Kidney capillary endothelial cell (primary cell): ENCODE measurements at regions not wholly inside any gene's neighbourhood (a gene's known extent, or its start where the extent isn't known, plus 50 kb on each side); places are given as distances from the start of the nearest gene placed in this dataset.
"Not testable (repeated sequence)": the region's sequence is repeated elsewhere in the genome, so short reads cannot be mapped to it uniquely, and the experiment has no call there.

Source experiments
- DNase-seq: peaks from one replicate; pipeline ENCODE4 v3.0.0-alpha.2; 2018; ENCODE audit warnings: low spot score

DNA sequence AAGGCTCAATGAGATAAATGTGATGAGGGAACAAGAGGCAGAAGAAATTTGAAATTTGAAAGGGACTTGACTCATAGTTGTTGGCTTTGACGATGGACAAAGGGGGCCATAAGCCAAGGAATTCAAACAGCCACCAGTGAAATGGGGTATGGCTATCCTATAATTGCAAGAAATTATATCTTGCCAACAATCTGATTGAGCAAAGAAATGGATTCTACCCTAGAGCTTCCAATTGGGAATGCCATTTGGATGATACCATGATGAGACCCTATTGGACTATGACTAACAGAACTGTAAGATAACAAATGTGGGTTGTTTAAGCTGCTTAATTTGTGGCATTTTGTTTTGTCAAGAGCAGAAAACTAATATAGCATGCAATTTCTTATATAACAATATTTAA is 270.1 kb upstream of the ARSJ start:
- DNase-seq, result no peak

DNA sequence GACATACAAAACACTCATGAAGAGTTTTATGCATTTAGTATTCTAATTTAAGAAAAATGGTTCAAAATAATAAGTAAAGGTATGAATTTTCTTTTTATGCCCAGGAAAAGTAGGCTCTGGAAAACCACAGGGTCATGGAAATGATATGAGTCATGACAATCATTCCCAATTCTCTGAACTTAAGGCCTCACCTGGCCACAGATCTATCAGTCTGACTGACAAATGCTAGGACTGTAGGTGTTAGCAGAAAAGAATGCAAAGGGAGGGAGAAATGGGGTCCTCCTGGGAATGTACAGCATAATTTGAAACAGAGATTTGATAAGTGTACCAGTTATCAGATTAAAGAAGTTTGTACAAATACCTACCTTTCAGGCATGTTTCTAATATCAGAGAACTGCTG is 270.5 kb upstream of the ARSJ start:
- no peak for DNase-seq

DNA sequence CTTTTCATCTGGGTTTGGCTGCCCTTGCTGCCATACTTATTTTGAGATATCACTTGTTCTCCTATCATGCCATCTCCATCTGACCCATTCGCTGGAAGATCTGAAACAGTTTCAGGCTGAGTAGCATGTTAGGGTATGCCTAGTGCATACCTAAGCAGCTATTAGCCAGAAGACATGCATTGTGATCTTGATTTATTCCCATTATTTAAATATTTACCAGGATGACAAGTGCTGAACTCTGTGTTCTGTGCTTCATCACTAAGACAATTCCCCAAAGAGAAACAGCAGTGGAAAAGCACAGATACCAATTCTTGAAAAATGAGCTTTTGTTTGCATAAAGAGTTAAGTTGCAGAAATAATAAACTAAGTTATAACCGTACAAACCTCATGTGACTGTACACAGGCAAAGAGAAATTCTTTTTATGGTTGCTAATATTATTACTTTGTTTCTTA is 271.0 kb upstream of the ARSJ start:
- no peak for DNase-seq

DNA sequence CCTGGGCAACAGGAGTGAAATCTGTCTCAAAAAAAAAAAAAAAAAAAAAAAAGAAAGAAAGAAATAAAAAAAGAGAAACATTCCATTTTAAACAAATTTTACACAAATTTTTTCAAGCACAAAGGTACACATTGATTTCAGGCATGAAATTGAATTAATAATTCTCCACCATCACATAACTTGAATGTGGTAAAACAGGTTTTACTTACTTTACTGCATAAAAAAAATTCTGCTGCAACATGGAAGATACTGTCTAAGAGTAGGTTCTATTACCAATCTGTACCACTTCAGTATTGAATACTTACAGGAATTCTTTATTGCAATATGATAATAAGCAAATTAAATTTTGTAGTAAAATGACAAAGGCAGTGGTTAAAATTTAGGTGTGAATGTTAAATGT is 271.6 kb upstream of the ARSJ start:
- DNase-seq, result no peak

DNA sequence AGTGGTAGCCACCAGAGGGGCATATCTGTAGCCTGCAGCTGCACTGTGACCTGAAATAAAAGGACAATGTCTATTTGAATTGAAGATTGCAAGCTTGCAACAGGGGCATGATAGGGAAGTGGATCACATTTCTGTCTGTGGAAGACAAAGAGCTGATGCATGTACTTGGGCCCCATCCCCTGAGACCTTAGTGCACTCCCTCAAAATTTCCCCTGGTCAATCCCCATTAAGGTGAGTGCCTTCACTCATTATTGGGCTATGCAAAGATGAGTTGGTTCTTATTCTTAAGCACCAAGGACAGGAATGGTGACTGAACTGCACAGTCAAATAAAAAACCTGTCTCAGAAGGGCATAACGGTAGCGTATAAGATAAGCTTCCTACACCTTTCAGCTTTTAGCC is 273.1 kb upstream of the ARSJ start:
- DNase-seq, result no peak

DNA sequence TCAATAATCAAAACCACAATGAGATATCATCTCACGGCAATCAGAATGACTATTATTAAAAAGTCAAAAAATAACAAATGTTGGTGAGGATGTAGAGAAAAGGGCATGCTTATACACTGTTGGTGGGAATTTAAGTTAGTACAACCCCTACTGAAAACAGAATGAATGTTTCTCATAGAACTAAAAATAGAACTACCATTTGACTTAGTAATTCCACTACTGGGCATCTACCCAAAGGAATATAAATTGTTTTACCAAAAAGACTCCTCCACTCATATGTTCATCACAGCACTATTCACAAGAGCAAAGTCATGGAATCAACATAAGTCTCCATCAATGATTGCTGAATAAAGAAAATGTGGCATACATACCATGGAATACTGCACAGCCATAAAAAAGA is 278.1 kb upstream of the ARSJ start:
- no peak for DNase-seq

DNA sequence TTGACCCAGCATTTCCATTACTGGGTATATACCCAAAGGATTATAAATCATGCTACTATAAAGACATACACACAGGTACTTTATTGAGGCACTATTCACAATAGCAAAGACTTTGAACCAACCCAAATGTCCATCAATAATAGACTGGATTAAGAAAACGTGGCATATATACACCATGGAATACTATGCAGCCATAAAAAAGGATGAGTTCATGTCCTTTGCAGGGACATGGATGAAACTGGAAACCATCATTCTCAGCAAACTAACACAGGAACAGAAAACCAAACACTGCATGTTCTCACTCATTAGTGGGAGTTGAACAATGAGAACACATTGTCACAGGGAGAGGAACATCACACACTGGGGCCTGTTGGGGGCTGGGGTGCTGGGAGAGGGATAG is 283.0 kb upstream of the ARSJ start:
- not testable (repeated sequence) for DNase-seq

DNA sequence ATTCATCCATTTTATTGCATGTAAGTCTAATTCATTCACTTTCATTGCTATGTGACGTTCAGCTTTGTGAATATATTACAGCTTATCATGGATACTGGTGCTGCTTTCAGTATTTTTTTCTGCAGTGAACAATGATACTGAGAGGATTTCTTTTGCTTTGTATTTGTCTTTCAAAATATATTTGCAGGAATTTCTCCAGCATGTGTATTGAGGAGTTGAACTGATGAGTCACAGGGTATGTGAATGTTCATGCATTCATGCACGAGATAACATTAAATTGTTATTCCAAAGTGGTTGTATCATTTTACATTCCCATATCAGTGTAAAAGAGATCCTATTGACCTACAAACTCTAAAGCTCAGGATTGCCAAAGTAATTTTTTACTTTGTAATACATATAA is 283.8 kb upstream of the ARSJ start:
- no peak for DNase-seq

DNA sequence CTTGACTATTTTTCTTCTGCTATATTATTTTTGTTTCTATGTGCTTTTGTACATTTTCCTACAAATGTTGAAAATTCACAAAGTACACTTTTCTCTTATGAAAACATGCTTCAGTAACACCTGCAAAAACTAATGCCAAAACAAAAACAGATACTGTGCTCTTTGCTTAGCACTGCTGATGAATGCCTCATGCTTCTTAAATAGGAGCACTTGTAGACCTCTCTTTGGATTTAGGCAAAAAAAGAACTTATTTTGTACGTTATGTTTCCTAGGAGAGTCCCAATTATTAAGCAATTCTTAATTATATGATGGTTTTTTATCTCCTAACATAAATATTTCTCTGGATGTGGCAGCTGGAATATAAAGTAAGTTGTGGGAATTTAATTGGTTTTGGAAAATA is 285.0 kb upstream of the ARSJ start:
- DNase-seq, result no peak

DNA sequence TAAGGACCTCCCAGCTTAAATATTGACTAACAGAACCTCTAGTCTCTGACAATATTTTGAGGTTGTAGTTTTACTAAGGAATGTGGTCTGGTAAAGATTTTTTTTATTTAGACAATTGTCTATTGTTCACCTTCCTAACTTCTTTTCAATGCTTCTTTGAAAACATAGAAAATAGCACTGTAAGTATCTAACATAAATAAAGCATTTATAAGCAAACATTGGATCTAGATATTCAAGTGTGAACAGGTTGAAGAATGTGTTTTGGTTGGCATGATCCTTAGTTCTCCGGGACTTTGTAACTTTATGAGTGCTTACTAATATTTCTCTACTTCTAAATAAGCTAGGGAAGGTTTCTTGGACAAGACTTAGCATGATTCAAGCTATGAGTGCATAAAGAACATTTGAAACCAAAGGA is 285.4 kb upstream of the ARSJ start:
- DNase-seq, result no peak

DNA sequence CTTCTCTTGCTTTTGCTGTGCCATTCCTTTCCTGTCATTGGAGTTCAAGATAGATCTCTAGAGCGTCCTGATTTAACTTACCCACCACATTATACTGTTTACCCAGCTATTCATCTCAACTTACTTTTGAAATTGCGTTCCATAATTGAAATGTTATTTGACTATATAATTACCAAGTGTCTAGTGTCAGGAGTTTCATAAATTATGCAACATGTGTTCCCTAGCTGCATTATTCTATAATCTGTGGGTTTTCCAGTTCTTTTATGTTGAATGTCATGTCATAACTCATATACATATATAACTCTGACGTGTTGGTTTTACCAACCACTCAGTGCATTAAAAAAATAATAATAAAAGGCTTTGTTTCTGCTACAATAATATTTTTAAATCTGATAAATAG is 285.9 kb upstream of the ARSJ start:
- DNase-seq, result no peak

DNA sequence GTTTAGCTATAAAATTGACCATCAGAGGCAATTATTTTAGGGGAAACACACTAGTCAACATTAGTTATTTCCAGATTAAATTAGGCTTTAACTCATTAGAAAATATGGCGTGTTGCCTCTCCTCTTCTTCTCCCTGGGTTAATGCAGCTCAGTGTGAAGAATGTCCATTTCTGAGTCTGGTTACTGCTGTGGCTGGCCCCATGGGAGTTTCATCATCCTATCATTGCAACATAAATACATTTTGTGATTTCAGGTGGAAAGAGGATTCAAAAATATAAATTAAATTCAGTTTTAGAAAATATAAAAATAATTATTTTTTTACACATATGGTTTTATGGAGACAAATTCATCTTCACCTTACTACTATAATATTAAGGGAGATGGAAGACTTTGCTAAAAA is 288.5 kb upstream of the ARSJ start:
- DNase-seq, result no peak

DNA sequence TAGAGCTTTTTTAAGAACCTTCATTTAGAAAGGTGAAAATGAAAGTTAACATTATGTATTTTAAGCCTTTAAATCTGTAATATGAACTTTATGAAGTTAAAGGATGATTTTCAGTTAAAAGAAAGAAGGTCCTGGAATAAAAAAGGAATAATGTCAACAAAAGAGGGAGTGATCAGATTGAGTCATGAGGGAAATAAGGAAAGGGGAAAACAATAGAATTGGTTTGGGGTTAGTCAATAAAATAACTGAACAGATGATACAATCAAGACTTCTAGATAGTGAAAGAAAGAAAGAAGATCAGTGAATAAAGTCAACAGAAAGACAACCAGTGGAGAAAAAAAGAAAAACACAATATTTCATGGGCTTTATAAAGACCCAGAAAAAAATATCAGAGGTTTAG is 291.6 kb upstream of the ARSJ start:
- no peak for DNase-seq

DNA sequence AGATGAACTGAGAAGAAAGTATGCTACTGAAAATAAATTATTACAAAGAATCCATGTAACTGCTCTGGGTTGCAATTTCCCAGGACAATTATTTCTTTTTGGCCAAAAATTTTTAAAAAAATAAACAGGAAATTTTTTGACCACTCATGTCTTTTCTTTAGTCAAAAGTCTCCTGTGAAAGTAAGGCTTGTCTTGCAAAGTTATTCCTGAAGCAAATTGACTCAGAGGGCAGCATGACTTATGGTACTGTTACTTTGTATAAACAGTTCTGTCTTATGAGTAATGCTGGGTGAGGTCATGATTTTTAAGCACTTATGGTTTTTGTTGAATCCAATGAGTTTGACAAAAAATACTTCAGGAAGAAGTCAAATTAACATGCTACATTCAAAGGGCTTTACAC is 292.8 kb upstream of the ARSJ start:
- DNase-seq, result peak; percentile 80

DNA sequence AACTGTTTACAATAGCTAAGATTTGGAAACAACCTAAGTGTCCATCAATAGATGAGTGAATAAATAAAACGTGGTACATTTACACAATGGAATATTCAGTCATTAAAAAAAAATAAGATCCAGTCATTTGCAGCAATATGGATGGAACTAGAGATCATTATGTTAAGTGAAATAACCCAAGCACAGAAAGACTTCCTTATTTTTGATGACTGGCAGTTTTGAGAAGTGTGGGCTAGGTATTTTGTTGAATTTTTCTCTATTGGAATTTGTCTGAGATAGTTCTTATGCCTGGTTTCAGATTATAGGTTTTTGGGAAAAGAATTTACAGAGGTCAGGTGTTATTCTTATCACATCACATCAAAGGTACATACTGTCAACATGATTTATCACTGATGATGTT is 293.8 kb upstream of the ARSJ start:
- no peak for DNase-seq

DNA sequence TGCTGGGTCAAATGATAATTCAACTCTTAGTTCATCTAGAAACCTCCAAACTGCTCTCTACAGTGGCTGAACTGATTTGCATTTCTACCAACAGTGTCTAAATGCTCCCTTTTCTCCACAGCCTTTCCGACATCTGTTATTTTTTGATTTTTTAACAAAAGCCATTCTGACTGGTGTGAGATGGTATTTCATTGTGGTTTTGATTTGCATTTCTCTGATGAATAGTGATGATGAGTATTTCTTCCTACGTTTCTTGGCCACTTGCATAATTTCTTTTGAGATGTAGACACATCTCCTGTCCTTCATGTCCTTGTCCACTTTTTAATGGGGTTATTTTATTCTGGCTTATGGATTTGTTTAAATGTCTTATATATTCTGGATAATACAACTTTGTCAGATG is 298.2 kb upstream of the ARSJ start:
- DNase-seq, result no peak

DNA sequence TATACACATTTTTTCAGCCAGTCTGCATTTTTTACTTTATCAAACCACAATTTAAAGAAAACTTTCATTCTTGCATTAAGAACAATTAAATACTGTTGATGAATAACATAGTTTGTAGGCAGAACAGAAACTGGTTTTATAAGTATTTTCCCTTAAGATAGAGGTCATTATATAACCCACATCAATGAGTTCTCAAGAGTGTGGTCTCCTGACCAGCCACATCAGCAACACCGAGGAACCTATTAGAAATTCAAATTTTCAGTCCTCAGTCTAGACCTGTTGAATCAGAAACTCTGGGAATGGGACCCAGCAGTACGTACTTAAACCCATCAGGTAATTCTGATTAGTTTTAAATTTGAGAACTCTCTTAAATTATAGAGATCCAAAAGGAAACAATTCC is 299.6 kb upstream of the ARSJ start:
- no peak for DNase-seq

DNA sequence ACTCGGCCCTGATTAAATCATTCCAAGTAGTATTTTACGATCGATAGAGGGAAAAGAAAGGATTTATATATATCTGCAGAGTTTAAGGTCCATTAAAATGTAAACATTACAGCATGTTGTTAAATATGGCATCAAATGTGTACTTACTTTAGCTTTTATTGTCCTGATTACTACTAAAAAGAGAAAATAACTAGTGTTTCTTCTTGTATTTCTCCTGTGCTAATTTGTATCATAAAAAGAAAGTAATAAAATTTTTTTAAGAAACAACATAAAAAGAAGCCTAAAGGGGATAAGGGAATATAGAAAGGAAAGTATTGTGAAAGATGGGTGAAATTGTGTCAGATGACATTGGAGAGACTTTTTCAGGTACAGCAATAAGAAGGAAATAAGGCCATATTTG is 300.3 kb upstream of the ARSJ start:
- DNase-seq, result no peak

DNA sequence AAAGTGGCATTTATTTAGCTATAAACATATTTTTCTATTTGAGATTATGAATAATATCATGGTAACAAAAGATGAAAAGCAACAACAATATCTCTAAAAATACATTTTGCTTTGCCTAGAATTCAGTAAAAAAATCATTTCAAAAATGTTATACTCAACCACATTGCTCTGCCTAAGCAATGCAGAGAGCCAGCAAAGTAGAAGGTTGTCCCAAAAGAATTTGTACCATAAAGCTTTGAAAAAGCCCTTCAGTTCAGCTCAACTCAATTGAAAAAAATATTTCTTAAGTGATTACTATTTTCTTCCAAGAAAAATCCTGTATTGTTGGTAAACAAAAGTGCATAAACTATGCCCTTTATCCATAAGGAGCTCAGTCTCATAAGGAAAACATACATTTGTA is 301.2 kb upstream of the ARSJ start:
- no peak for DNase-seq

DNA sequence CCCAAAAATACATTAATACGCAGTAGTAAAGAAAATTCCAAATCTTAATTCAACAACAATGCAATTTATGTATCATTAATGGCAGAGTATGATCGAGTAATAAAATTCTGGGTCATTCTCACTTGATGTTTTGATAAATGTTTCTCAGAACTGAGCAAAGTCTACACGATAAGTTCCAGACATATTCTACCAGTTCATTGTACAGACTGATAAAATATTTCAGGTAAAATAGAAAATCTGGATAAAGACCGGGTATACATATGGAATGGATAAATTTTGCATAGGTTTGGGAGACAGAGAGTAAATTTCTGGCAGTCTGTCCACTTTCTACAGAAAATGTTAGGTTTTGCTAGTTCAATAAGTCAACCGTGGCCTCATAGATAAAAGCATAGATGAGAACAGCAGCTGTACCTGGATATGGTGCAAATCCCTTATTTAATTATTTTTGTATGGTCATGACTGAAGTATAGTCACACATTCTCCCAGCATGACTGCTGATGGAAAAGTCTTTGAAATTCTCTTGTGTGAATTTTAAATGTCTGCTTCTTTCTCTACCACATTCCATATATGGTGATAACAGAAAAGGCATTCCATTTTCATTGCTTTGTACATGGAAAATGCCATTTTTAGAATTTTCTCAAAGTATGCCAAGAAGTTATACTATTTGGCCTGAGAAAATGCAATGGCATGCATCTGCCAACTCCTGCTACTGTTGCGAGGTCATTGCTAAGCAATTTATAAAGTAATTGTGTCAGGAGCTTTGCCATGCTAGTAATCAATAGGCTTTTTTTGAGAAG is 301.9 kb upstream of the ARSJ start:
- no peak for DNase-seq

DNA sequence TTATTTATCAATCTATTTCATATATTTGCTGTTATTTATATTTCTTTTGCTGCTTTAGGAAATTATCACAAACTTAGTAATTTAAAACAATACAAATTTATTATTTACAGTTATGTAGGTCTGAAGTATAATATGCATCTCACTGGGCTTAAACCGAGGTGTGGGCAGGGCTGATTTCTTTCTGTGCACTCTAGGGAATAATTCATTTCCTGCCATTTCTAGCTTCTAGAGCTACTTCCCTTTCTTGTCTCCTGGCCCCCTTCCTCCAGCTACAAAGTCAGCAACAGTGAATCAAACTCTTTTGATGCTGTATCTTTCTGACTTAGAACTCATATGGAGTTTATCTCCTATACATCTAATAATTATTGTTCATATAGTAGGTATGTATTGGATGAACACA is 303.5 kb upstream of the ARSJ start:
- DNase-seq, result no peak

DNA sequence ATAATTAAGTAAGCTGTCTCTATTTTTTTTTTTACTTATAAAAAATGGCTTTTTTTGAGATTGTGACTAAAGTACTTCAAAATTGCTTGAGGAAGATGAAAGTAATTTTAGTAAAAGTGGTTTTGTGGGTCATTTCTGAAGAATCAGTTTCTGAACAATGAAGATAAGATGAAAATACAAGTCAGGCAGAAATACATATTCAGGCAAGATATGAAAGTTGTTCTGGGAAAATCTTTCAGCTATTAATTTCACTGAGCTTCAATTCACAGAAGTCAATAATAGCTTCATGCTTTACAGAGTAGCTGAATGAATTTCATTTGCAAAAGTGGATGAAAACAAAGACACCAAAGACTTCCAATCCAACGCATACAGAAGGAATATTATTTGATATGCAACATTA is 305.2 kb upstream of the ARSJ start:
- DNase-seq, result no peak

DNA sequence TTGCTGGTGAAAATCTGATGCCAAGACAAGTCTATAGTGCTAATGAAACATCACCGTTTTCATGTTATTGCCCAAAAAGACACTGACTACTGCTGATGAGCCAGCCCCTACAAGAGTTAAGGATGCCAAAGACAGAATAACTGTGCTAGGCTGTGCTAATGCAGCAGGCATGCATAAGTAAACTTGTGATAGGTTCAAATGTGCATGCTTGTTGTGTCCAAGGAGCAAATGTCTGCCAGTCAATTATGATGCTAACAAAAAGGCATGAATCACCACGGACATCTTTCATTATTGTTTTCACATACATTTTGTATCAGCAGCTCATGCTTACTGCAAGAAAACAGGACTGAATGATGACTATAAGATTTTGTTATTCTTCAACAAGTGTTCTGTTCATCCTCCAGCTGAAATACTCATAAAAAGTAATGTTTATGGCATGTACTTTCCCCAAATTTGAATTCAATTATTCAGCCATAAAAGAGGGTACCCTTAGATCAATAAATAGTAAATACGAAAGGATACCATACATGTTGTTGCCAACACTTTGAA is 306.9 kb upstream of the ARSJ start:
- no peak for DNase-seq

DNA sequence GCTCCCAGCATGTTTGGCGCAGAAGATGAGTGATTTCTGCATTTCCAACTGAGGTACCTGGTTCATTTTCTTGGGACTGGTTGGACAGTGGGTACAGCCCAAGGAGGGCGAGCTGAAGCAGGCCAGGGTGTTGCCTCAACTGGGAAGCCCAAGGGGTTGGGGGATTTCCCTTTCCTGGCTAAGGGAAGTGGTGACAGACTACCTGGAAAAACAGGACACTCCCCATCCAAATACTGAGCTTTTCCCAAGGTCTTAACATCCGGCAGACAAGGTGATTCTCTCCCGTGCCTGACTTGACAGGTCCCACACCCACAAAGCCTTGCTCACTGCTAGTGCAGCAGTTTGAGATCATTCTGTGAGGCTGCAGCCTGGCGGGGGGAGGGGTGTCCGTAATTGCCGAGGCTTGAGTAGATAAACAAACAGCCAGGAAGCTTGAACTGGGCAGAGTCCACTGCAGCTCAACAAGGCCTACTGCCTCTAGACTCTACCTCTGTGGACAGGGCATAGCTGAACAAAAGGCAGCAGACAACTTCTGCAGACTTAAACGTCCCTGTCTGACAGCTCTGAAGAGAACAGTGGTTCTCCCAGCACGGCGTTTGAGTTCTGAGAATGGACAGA is 307.7 kb upstream of the ARSJ start:
- no peak for DNase-seq
